Fibroblast of upper back skin (primary cell): ENCODE measurements at regions not wholly inside any gene's neighbourhood (a gene's known extent, or its start where the extent isn't known, plus 50 kb on each side); places are given as distances from the start of the nearest gene placed in this dataset.

Experiments used
- DNase-seq: peaks from one replicate; pipeline ENCODE4 v3.0.0-alpha.2; 2013

DNA sequence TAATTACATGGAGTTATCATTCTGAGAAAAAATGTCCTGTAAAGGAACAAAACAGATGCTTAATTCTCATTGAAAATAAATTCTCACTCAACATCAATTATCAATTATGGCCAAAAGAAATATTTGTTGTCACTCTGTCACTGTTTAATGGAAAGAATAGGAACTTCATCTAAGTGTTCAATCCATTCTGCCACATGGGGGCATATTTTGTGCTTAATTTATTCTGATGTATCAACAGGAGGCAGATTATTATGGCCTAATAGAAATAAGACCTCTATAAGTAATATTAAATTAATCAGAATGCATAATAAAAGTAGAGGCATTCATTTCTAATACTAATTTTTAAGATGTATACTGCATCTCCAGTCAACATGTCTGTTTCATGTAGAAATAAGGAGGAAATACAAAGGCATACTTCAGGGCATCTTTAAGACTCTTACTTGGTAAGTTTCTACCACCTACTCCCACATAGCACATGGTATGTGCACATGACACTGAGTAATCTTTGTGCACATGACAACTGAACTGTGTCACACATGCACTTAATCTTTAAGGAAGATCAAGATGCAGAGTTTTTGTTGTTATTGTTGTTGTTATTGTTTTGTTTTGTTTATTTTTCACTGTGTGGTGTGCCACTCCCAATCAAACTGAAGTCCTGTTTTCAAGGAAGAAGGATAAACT lies 420.4 kb upstream of the SEMA3A start:
- DNase-seq = no peak

DNA sequence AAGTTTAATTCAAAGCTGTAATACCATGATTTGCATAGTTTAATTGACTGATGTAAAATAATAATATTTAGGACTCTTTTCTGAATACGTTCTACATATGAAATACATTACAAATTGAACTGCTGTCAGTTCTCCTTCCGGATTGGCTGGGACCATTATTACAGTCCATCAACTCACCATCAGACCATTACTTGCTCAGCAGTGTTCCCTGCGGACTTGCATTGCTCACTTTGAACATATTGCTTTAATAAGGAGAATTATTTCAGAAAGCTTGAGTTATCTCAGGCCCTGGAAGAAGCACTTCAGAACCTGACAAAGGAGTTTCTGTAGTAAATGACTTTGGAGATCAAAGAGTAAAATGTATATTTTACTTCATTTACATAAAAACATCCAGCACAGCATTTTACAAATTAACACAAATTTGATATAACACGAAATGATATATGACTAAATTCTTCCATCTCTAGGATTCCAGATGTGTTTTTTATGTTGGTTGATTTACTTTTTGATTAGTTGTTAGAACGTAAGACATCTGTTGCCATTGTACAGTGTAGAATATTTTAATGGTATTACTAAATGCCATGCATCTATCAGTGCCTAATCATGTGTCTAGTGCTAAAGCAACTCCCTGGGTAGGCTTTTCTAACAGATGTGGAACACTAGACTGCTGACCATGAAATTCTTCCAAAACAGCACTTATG lies 418.5 kb upstream of the SEMA3A start:
- DNase-seq = peak; percentile 59

DNA sequence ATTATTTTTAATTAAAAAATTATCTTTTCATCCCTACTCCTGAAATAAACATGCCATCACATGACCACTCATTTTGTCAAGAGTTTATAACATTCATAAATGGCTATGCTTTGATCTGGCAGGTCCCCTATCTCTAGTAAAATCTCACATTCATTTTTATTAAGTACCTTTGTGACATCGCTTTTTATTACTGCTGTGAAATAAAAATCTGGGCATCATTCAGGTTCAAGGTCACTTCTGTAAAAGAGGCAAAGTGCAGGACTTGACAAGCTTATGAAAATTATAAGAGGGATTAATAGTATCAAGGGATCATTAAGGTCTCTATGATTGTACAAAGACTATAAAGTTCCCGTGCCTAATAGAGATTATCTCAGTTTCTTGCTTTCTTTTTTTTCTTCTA lies 416.8 kb upstream of the SEMA3A start:
- no peak for DNase-seq

DNA sequence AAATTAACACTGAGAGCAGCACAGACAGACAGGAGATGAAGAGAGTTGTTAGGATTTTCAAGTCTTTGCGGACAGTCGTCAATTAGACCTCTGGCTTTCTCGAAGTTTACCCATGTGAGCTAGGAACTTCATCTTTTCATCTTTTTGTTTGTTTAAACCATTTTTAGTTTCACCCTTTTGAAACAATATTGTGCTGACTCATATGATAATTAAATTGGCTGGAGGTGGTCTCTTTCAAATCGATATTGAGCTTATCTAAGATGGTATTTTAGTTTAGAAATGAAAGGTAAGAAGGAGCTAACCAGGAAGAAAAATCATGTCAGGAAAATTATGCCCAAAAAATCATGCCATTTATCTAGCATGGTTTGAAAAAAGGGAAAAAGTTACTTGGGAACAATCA lies 415.8 kb upstream of the SEMA3A start:
- no peak for DNase-seq

DNA sequence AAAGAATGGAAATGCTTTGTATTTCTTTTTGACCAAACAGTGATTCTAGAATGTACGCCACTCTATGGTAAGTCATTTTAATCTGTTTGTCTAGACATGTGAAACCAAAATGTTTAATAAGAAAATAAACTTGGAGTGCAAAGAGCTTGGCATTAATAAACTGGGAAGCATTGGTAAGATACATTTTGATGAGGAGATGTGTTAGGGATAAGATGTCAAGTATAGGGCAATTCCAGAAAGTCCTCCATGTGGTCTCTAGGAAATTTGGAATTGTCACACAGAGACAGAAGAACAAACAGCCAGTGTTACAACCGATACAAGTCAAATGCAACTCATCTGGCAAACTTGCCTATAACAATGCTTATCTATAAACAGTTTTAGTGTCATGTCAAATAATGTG lies 410.7 kb upstream of the SEMA3A start:
- DNase-seq = no peak

DNA sequence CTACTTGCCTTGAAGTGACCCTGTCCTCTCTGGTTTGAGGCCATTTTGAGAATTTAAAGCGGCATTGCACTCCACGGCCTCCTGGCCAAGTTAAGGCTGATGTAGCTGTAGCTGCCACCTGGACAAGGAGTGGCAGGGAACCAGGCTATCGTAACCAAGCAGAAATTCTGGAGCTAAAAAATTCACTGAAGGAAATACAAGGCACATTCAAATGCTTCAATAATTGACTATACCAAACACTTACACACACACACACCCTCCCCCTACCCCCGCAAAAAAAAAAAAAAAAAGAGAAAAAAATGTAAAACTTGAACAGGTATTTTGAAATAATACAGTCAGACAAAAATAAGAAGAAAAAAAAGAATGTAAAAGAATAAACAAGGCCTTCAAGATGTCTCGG lies 409.0 kb upstream of the SEMA3A start:
- no peak for DNase-seq

DNA sequence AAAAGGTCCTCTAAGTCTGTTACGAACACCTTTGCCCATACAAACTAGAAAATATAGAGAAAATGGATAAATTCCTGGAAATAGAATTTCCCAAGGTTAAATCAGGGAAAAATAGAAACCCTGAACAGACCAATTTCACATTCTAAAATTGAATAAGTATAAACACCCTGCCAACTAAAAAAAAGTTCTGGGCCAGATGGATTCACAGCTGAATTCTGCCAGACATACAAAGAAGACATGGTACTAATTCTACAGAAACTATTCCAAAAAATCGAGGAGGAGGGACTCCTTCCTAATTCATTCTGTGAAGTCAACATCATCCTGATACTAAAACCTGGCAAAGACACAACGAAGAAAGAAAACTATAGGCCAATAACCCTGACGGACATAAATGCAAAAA lies 400.4 kb upstream of the SEMA3A start:
- DNase-seq = no peak

DNA sequence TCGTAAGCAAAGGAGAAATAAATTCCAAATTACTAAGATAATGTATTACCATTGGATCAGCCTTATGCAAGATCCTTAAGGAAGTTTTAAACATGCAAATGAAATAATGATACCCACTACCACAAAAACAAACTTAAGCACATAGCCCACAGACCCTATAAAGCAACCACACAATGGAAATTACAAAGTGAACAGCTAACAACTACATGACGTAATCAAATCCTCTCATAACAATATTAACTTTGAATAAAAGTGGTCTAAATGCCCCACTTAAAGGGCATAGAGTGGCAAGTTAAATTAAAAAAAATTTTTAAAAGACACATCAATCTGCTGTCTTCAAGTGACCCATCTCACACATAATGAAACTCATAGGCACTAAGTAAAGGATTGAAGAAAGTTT lies 397.3 kb upstream of the SEMA3A start:
- no peak for DNase-seq

DNA sequence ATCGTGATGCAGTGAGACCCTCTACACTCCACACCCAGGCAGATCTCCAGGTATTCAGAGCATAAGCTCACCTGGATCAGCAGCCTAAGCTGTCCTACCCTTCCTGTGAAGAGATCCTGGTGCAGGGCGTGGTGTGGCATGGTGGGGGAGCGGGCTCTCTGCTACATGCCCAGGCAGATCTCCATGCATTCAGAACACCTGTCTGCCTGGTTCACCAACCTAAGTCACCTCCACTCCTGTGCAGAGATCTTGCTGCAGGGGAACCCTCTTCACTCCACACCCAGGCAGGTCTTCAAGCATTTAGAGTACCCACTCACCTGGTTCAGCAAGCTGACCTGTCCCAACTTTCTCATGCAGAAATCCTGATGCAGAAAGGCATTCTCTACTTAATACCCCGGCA lies 394.4 kb upstream of the SEMA3A start:
- no peak for DNase-seq

DNA sequence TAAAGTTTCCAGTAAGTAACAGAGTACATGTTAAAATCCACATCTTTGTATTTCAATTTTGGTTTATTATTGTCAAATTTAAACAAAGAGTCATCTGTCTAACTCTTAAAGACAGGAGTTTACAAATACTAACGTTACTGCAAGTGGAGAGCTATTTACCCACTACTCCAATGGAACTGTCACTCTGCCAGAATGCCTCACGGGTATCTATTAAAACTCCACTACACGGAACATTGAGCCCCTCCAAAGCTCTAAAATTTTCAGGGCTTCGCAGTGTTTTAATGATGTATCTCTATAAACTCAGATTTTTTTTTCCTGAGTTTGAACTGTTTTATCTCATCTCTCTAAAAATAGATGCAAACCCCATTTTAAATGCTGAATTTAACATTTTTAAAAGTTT lies 388.7 kb upstream of the SEMA3A start:
- DNase-seq = no peak

DNA sequence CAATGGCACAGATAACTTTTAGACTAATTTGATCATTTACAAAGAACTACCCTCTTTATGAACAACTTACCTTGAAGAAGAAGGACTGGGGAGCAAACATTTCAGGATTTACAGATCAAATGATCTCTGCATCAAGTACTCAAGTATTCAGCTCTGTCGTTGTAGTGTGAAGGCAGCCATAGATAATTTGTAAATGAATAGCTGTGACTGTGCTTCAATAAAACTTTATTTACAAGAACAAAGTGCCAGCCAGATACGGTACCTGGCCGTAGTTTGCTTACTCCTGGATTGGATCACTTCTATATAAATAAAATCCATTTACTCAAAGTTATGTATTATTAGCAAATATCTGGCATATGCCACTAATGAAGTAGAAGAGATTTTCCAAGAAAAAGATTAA lies 388.2 kb upstream of the SEMA3A start:
- DNase-seq = no peak

DNA sequence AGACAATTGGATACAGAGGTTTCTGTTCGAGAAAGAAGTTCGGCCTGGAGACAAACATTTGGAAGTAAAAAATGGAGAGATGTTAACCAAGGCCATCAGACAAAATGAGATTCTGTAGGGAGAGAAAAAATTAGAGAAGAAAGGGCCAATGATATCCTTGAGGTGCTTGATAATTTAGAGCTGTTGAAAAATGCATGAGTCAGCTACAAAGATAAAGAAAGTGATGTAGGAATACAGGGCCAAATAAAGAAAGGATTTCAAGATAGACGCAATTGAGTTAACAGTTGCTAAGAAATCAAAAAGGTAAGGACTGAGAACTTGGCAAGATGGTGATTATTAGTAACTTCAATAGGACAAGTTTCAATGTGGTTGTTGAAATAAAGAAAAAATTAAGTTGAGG lies 384.2 kb upstream of the SEMA3A start:
- DNase-seq = no peak

DNA sequence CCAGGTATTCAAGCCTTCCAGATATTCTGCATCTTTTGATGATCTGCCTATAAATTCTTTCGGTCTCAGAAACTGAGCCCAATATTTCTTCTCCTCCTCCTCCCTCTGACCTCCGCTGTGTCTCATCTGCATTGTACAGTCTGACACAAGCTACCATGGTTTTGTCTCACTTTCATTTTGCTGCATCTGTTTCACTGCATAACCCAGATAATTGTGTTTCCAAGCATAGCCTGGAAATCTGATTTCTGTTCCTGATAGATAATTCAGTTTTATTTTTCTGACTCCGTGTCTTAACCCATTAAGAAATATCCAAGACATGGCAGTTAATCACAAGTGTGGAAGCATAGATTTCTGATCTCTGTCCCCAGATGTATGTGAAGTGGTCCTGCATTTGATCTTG lies 374.2 kb upstream of the SEMA3A start:
- peak; percentile 18 for DNase-seq

DNA sequence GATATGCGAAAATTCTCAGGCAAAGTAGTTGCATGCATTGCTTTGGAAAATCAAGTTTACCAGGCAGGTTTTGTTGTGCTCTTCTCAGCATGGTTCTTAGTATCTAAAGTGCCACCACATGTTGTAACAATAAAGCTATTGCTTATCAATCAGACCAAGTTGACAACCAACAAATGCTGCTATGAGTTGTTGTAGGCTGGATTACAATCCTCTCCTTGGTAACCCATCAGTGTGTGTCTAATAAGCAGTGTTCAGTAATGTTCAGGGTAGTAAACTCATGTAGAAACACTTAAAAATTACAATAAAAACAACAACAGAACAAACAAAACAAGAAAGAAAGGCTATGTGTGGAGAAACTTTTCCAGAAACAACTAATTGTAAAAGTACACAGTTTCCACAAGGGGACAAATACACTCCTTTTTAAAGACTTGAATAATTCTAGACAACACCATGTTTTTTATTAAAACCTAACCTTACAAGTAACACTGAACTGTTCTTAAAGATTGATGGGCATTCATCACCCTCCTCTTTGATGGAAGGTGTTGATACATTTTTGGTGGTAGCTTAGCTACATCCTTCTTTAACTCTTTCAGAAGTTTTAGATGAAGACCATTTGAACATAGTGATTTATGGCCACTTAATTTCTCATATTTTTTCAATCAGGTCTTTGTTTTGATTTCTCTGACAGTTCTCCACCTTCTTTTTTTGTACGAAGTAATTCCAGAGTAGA lies 370.9 kb upstream of the SEMA3A start:
- DNase-seq = peak; percentile 62

DNA sequence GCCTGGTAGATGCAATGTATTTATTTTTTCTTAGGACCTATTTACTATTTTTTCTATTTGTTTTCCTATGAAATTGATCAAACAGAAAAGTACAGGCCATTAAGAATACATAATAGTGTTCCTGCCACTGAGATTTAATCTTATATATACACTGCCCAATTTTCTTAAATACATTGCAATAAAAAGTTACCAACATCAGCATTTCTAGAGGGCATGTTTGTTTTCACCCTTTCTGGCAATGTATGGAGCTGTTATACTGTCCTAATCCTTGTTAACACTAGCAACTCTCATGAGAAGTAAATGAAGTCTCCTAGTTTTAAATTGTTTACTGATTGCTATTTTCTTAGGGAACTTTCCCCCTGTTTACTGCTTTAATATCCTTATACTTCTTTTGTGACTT lies 359.1 kb upstream of the SEMA3A start:
- no peak for DNase-seq

DNA sequence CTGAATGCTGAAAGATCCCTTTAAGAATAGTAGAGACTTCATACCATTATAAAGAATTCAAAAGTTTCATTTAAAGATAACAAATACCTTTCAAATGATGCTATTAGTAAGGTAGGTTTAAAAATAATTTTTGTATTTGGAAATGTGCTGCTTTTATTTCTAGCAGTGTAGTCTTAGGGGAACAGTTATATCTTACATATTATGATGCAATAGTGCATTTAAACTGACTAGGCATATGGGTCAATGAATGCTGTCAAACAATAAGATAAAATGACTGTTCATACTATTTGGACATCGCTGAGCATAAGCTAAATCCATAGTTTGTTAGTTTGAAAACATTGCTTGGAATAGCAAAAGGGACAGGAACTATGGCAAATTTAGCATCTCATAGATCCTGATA lies 354.8 kb upstream of the SEMA3A start:
- peak; percentile 20 for DNase-seq

DNA sequence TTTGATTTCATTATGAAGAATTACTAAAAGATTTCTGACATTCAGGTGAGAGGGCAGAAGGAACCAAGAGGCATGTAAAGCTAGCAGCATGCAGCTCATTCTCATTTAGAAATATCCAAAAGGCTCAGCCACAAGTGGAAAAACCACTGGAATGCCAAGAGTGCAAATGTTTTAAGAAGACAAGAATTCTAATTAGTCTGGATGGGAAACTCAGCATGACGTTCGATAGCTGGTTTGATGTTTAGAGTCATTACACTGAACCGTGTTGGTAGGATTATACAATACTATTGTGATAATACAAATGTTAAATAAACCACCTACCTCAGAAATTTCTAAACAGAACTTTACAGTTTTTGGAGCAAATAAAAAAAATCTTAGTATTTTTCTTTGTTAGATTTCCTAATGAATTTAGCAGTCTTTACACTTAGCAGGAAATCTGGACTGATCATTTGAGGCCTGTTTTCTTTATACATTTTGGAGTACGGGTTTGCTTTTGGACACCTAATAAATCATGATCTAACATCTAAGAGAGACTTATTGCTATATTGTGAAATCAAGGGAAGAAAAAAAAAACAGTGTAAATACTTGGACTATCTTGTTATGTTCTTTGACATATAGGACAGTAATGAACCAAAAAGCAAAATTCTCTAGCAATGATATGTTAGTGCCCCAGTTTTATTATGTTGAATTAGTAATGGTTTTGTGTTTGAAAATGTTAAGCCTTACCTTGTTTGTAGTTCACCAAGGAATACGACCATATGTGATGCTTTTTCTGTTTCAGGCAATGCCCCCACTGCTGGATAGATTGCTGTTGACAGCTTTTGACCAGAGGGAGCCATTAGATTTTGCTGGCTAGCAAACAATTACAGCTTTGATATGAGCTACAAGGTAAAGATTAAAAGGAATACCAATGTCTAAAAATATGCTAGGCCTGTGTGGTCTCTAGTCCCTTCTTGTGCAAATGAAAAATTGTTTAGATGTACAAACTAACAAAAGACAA lies 354.1 kb upstream of the SEMA3A start:
- peak; percentile 88 for DNase-seq

DNA sequence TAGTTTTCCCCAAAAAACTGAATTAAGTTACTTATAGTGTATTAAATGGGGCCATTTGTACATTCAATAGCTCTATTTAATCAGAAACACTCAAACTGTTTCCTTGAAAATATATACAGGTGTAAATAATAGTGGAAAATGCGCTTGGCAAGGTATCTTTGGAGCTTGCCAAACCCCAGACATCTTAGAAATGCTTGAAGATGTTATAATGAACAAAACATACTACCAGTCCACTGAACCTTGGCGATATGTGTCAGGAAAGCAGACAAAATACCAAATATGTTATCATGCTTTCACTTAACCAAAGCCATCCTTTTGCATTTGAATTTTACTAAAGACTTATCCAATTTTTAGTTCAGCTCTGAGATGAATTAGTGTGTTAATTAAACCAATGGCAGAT lies 352.7 kb upstream of the SEMA3A start:
- no peak for DNase-seq

DNA sequence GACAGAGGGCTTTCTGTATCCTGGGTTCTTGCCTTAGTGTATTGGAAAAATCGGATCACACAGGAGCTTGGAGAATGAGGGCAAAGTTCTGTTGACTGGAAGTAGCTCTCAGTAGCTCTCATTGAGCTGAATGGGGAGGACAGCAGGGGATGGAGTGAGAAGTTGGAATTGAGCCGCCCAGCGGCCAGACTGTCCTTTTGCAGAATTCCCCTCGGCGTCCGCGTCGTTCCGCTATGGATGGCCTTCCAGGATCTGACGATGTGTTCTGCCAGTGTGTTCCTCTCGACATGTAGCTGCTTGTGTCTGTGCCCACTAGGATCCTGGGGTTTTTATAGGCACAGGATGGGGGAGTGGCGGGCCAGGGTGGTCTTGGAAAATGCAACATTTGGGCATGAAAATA lies 351.8 kb upstream of the SEMA3A start:
- no peak for DNase-seq

DNA sequence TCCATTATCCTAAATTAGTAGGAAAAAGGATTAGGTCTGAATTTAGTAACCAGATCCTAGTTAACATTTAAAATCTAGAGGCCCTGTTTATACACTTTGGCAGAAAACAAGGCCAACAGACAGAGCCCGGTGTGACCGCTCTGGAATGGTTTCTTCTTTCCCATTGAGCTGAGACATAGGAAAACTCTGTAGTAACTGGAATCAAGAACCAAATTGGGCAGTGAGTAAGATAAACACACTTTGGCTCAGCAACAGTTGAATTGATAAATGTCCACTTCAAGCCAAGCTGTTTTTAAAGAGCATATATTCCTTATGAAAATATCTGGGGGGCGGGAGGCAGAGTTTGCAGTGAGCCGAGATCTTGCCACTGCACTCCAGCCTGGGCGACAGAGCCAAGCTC lies 343.7 kb upstream of the SEMA3A start:
- no peak for DNase-seq

DNA sequence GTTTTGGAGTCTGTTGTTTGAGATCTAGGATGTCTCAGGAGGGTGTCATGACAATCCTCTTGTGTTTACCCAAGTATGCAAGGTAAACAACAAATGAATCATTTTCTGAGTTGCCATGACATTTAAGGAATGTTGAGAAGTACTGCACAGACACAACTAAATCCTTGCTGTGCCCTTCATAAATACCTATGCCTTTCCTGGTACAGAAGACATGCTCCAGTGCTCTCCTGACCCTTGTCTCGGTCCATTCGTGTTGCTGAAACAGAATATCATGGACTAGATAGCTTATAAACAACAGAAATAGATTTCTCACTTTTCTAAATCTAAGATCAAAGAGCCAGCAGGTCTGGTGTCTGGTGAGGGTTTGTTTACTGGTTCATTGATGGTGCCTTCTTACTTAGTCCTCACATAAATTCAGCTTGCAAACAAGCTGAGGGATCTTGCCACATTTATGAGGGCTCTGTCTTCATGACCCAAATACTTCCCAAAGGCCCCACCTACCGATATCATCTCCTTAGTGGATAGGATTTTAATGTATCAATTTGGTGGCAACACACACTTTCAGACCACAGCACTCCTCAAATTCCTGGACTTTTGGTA lies 341.8 kb upstream of the SEMA3A start:
- DNase-seq = no peak

DNA sequence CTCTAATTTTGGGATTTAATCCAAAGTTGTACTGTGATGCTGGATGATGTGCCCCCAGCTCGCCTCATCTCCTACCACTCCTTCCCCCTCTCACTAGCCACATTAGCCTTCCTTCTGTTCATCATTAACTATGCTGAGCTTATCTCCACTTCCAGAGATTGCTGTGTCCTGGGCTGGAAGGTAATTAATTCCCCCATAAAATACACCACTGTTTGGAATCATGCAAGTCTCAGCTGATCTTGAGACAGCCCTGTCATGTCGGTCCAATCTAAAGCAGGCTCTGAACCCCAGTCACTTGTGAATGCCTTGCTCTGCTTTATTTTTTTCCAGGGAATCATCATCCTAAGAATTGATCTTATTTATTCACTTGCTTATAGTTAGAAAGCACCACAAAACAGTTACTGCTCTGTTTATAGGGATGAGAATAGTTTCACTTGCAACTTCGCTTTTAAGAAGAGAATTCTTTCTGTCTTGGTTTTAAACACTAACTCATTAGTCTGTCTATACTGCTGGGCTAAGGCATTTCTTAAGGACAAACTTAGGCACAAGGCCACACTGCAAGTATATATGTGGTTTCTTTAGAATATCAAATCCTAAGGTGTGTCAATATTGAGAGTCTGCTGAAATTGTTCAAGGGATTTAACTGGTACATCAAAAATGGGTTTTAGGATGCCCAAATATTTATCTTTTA lies 341.1 kb upstream of the SEMA3A start:
- DNase-seq = no peak
